GM21390 (cell line): ENCODE measurements at regions not wholly inside any gene's neighbourhood (a gene's known extent, or its start where the extent isn't known, plus 50 kb on each side); places are given as distances from the start of the nearest gene placed in this dataset.

Source experiments
- ATAC-seq: cut with Tn5 transposase; IDR thresholded peaks from one replicate; pipeline ENCODE4 v1.9.1; 2021; ENCODE audit not compliant: unreplicated experiment

GRCh38 chr1:239436286-239436685, 49.9 kb downstream of the CHRM3 start:
- no peak for ATAC-seq

GRCh38 chr1:239437822-239438221, 51.5 kb downstream of the CHRM3 start:
- ATAC-seq, result no peak

- no peak for ATAC-seq
These were observed 52.5 kb downstream of the CHRM3 start for GRCh38 chr1:239438891-239439290.

- no peak for ATAC-seq
These were observed 57.0 kb downstream of the CHRM3 start for GRCh38 chr1:239443361-239443760.

- ATAC-seq, result no peak
These were observed 60.2 kb downstream of the CHRM3 start for GRCh38 chr1:239446611-239447010.

- no peak for ATAC-seq
These were observed 62.5 kb downstream of the CHRM3 start for GRCh38 chr1:239448911-239449310.

- ATAC-seq, result no peak
These were observed 69.4 kb downstream of the CHRM3 start for GRCh38 chr1:239455743-239456142.

GRCh38 chr1:239456788-239457187, 70.4 kb downstream of the CHRM3 start:
- no peak for ATAC-seq

- ATAC-seq, result peak; percentile 45
These were observed 71.2 kb downstream of the CHRM3 start for GRCh38 chr1:239457491-239458143.

GRCh38 chr1:239458144-239458500, 71.8 kb downstream of the CHRM3 start:
- peak; percentile 49 for ATAC-seq

- no peak for ATAC-seq
These were observed 81.4 kb downstream of the CHRM3 start for GRCh38 chr1:239467730-239468129.

GRCh38 chr1:239478069-239478468, 91.7 kb downstream of the CHRM3 start:
- no peak for ATAC-seq

- no peak for ATAC-seq
These were observed 97.0 kb downstream of the CHRM3 start for GRCh38 chr1:239483391-239483790.

- ATAC-seq, result no peak
These were observed 107.5 kb downstream of the CHRM3 start for GRCh38 chr1:239493811-239494414.

GRCh38 chr1:239505094-239505493, 118.7 kb downstream of the CHRM3 start:
- no peak for ATAC-seq

GRCh38 chr1:239507826-239508225, 121.5 kb downstream of the CHRM3 start:
- no peak for ATAC-seq

- ATAC-seq, result no peak
These were observed 125.5 kb downstream of the CHRM3 start for GRCh38 chr1:239511875-239512274.

GRCh38 chr1:239516579-239516978, 130.2 kb downstream of the CHRM3 start:
- ATAC-seq, result no peak

GRCh38 chr1:239526391-239526790, 140.0 kb downstream of the CHRM3 start:
- no peak for ATAC-seq

- no peak for ATAC-seq
These were observed 140.8 kb downstream of the CHRM3 start for GRCh38 chr1:239527051-239527693.

GRCh38 chr1:239536165-239536849, 149.9 kb downstream of the CHRM3 start:
- ATAC-seq, result no peak

GRCh38 chr1:239537795-239538194, 151.4 kb downstream of the CHRM3 start:
- no peak for ATAC-seq
